Mammary epithelial cell (primary cell): ENCODE measurements at regions not wholly inside any gene's neighbourhood (a gene's known extent, or its start where the extent isn't known, plus 50 kb on each side); places are given as distances from the start of the nearest gene placed in this dataset.

Experiments
- CTCF ChIP-seq, 2 donors: IDR thresholded peaks in 1 of 2; conservative IDR thresholded peaks in 1 of 2; 2 replicates each; pipeline ENCODE4 v1.5.1; 2011 to 2012; ENCODE audit warnings: inconsistent platforms in 2 of 2, low read length in 2 of 2, mild to moderate bottlenecking in 2 of 2, control low read depth in 1 of 2, low read depth in 1 of 2; ENCODE audit not compliant: insufficient read depth in 1 of 2; ENCODE audit errors: extremely low read depth in 1 of 2
- EZH2 ChIP-seq: IDR thresholded peaks from 2 replicates; pipeline ENCODE4 v1.6.1; 2012; ENCODE audit warnings: low read length, inconsistent platforms, borderline replicate concordance

DNA sequence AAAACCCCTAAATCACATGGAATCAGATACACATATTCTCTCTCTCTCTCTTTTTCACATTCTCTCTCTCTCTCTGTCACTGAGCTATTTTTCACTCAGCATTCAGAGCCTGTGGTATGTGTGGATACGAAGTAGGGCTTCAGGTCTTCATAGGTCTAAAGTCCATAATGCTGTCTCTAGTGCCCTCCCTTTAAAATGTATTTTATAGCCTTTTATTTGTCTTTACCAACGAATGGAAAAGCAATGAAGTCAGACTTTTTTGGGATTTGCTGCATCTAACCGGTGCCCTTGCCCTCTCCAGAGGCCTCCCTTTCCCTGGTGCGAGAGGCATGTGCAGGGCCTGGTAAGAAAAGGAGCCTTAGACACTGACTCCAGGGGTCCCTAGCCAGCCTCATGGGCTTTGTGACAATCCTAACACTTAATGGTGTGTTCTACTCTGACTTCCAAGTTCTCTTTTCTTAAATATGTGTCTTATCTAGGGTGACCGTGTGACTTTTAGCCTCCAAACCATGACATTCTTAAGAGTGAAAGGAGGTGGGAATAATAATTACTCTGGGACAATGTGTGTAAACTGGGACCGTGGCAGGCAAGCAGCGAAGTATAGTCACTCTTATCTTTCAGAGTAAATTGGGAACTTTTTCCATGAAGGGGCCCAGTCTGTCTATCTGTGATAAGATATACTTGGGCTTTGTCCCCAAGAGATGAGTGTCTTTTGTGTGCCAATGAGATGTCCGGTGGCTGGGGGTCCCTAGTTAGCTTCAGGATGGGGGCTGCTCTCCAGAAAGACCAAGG is 101.1 kb downstream of the B3GNT2 start:
- TF ChIP-seq CTCF (conservative IDR thresholded peaks at IDR 0.05 in 1 of 2, IDR thresholded peaks at IDR 0.05 in 1 of 2; ENCODE audit: extremely low read depth in 1 of 2, insufficient read depth in 1 of 2, low read depth in 1 of 2, low read length in 2 of 2) (no peak), EZH2 (no peak)
